ENCODE measurements at regions not wholly inside any gene's neighbourhood (a gene's known extent, or its start where the extent isn't known, plus 50 kb on each side); places are given as distances from the start of the nearest gene placed in this dataset.

- no peak for DNase-seq
- Histone ChIP-seq H3K18ac (ENCODE audit: low read length) (no peak overlapping the region), H2BK5ac (ENCODE audit: low read length) (no peak overlapping the region), H3K23ac (ENCODE audit: low read length) (no peak overlapping the region), H2BK120ac (ENCODE audit: low read depth, low read length) (no peak overlapping the region), H3K4me3 (ENCODE audit: low read length) (no peak overlapping the region), H3K9ac (ENCODE audit: low read length) (no peak overlapping the region), H2BK15ac (replicated peaks; ENCODE audit: low read depth) (no peak overlapping the region), H3K4me1 (ENCODE audit: control insufficient read depth, low read depth, low read length) (no peaks in the 10 kb centered on the region), H3K79me2 (ENCODE audit: control insufficient read depth, insufficient read depth, low read length) (no peaks in the 10 kb centered on the region), H3K27me3 (ENCODE audit: insufficient read depth, low read length, poor library complexity) (no peaks in the 10 kb centered on the region), H2AK5ac (ENCODE audit: low read length) (no peak overlapping the region), H3K4ac (ENCODE audit: low read depth, low read length) (no peak overlapping the region), H4K5ac (ENCODE audit: low read length) (no peak overlapping the region), H3K27ac (ENCODE audit: low read depth, low read length) (no peak overlapping the region), H3K79me1 (ENCODE audit: low read length) (no peaks in the 10 kb centered on the region), H3K36me3 (ENCODE audit: control insufficient read depth, insufficient read depth, low read length) (no peaks in the 10 kb centered on the region), H3K4me2 (ENCODE audit: low read length) (no peak overlapping the region), H4K8ac (ENCODE audit: low read depth, low read length) (no peak overlapping the region), H3K56ac (ENCODE audit: low read length) (no peak overlapping the region)
Observed at GRCh38 chr2:181152226-181152625, 171.8 kb downstream of the UBE2E3 start.

GRCh38 chr2:181152701-181153100 is 172.3 kb downstream of the UBE2E3 start:
- Histone ChIP-seq H3K27ac (ENCODE audit: low read depth, low read length) (no peak overlapping the region), H4K8ac (ENCODE audit: low read depth, low read length) (no peak overlapping the region), H2BK120ac (ENCODE audit: low read depth, low read length) (no peak overlapping the region), H2BK15ac (replicated peaks; ENCODE audit: low read depth) (no peak overlapping the region), H3K79me2 (ENCODE audit: control insufficient read depth, insufficient read depth, low read length) (no peaks in the 10 kb centered on the region), H2BK5ac (ENCODE audit: low read length) (no peak overlapping the region), H3K18ac (ENCODE audit: low read length) (no peak overlapping the region), H3K27me3 (ENCODE audit: insufficient read depth, low read length, poor library complexity) (no peaks in the 10 kb centered on the region), H3K4me3 (ENCODE audit: low read length) (no peak overlapping the region), H3K23ac (ENCODE audit: low read length) (no peak overlapping the region), H4K5ac (ENCODE audit: low read length) (no peak overlapping the region), H3K4ac (ENCODE audit: low read depth, low read length) (no peak overlapping the region), H3K4me1 (ENCODE audit: control insufficient read depth, low read depth, low read length) (no peaks in the 10 kb centered on the region), H3K9ac (ENCODE audit: low read length) (no peak overlapping the region), H3K79me1 (ENCODE audit: low read length) (no peaks in the 10 kb centered on the region), H3K36me3 (ENCODE audit: control insufficient read depth, insufficient read depth, low read length) (no peaks in the 10 kb centered on the region), H3K56ac (ENCODE audit: low read length) (no peak overlapping the region), H3K4me2 (ENCODE audit: low read length) (no peak overlapping the region), H2AK5ac (ENCODE audit: low read length) (no peak overlapping the region)
- DNase-seq, result no peak
- WGBS (ENCODE audit: extremely low coverage, insufficient coverage, low lambda C conversion rate), result no CpG with 5 or more reads among the region's 2 CpGs

- Histone ChIP-seq H3K36me3 (ENCODE audit: control insufficient read depth, insufficient read depth, low read length) (no peaks in the 10 kb centered on the region), H3K4ac (ENCODE audit: low read depth, low read length) (no peak overlapping the region), H4K8ac (ENCODE audit: low read depth, low read length) (no peak overlapping the region), H2BK120ac (ENCODE audit: low read depth, low read length) (no peak overlapping the region), H2BK5ac (ENCODE audit: low read length) (no peak overlapping the region), H3K4me3 (ENCODE audit: low read length) (no peak overlapping the region), H3K4me2 (ENCODE audit: low read length) (no peak overlapping the region), H3K23ac (ENCODE audit: low read length) (no peak overlapping the region), H3K27ac (ENCODE audit: low read depth, low read length) (no peak overlapping the region), H3K27me3 (ENCODE audit: insufficient read depth, low read length, poor library complexity) (no peaks in the 10 kb centered on the region), H3K9ac (ENCODE audit: low read length) (no peak overlapping the region), H2AK5ac (ENCODE audit: low read length) (no peak overlapping the region), H3K18ac (ENCODE audit: low read length) (no peak overlapping the region), H2BK15ac (replicated peaks; ENCODE audit: low read depth) (no peak overlapping the region), H4K5ac (ENCODE audit: low read length) (no peak overlapping the region), H3K79me2 (ENCODE audit: control insufficient read depth, insufficient read depth, low read length) (no peaks in the 10 kb centered on the region), H3K56ac (ENCODE audit: low read length) (no peak overlapping the region), H3K4me1 (ENCODE audit: control insufficient read depth, low read depth, low read length) (no peaks in the 10 kb centered on the region), H3K79me1 (ENCODE audit: low read length) (no peaks in the 10 kb centered on the region)
- DNase-seq, result no peak
- WGBS (ENCODE audit: extremely low coverage, insufficient coverage, low lambda C conversion rate), result no CpG with 5 or more reads among the region's 1 CpG
Observed at GRCh38 chr2:181153886-181154285, 173.5 kb downstream of the UBE2E3 start.

GRCh38 chr2:181157326-181157725 is 176.9 kb downstream of the UBE2E3 start:
- Histone ChIP-seq H3K4ac (ENCODE audit: low read depth, low read length) (no peak overlapping the region), H3K27me3 (ENCODE audit: insufficient read depth, low read length, poor library complexity) (no peaks in the 10 kb centered on the region), H2BK15ac (replicated peaks; ENCODE audit: low read depth) (no peak overlapping the region), H3K4me1 (ENCODE audit: control insufficient read depth, low read depth, low read length) (no peaks in the 10 kb centered on the region), H3K56ac (ENCODE audit: low read length) (no peak overlapping the region), H2AK5ac (ENCODE audit: low read length) (no peak overlapping the region), H3K4me2 (ENCODE audit: low read length) (no peak overlapping the region), H4K5ac (ENCODE audit: low read length) (no peak overlapping the region), H2BK5ac (ENCODE audit: low read length) (no peak overlapping the region), H3K18ac (ENCODE audit: low read length) (no peak overlapping the region), H3K79me1 (ENCODE audit: low read length) (no peaks in the 10 kb centered on the region), H3K27ac (ENCODE audit: low read depth, low read length) (no peak overlapping the region), H4K8ac (ENCODE audit: low read depth, low read length) (no peak overlapping the region), H3K36me3 (ENCODE audit: control insufficient read depth, insufficient read depth, low read length) (no peaks in the 10 kb centered on the region), H2BK120ac (ENCODE audit: low read depth, low read length) (no peak overlapping the region), H3K79me2 (ENCODE audit: control insufficient read depth, insufficient read depth, low read length) (no peaks in the 10 kb centered on the region), H3K23ac (ENCODE audit: low read length) (no peak overlapping the region), H3K9ac (ENCODE audit: low read length) (no peak overlapping the region), H3K4me3 (ENCODE audit: low read length) (no peak overlapping the region)
- DNase-seq, result no peak
- no CpG with 5 or more reads among the region's 4 CpGs for WGBS (ENCODE audit: extremely low coverage, insufficient coverage, low lambda C conversion rate)

GRCh38 chr2:181158427-181158826 is 178.0 kb downstream of the UBE2E3 start:
- no peaks in the 10 kb centered on the region for H3K79me1 ChIP-seq (ENCODE audit: low read length)
- H3K56ac ChIP-seq (ENCODE audit: low read length), result no peak overlapping the region
- H3K9ac ChIP-seq (ENCODE audit: low read length), result no peak overlapping the region
- H3K4me2 ChIP-seq (ENCODE audit: low read length), result no peak overlapping the region
- no peak overlapping the region for H2BK15ac ChIP-seq (replicated peaks; ENCODE audit: low read depth)
- no peak for DNase-seq
- no peak overlapping the region for H4K5ac ChIP-seq (ENCODE audit: low read length)
- no peak overlapping the region for H3K23ac ChIP-seq (ENCODE audit: low read length)
- no peak overlapping the region for H2BK5ac ChIP-seq (ENCODE audit: low read length)
- no peak overlapping the region for H3K4me3 ChIP-seq (ENCODE audit: low read length)
- no peak overlapping the region for H3K27ac ChIP-seq (ENCODE audit: low read depth, low read length)
- H3K79me2 ChIP-seq (ENCODE audit: control insufficient read depth, insufficient read depth, low read length), result no peaks in the 10 kb centered on the region
- H3K27me3 ChIP-seq (ENCODE audit: insufficient read depth, low read length, poor library complexity), result no peaks in the 10 kb centered on the region
- no peaks in the 10 kb centered on the region for H3K36me3 ChIP-seq (ENCODE audit: control insufficient read depth, insufficient read depth, low read length)
- H3K4me1 ChIP-seq (ENCODE audit: control insufficient read depth, low read depth, low read length), result no peaks in the 10 kb centered on the region
- H2BK120ac ChIP-seq (ENCODE audit: low read depth, low read length), result no peak overlapping the region
- WGBS (ENCODE audit: extremely low coverage, insufficient coverage, low lambda C conversion rate), result no CpG with 5 or more reads among the region's 1 CpG
- no peak overlapping the region for H4K8ac ChIP-seq (ENCODE audit: low read depth, low read length)
- no peak overlapping the region for H2AK5ac ChIP-seq (ENCODE audit: low read length)
- no peak overlapping the region for H3K4ac ChIP-seq (ENCODE audit: low read depth, low read length)
- no peak overlapping the region for H3K18ac ChIP-seq (ENCODE audit: low read length)

- Histone ChIP-seq H3K4me3 (ENCODE audit: low read length) (no peak overlapping the region), H2AK5ac (ENCODE audit: low read length) (no peak overlapping the region), H3K9ac (ENCODE audit: low read length) (no peak overlapping the region), H2BK15ac (replicated peaks; ENCODE audit: low read depth) (no peak overlapping the region), H3K4ac (ENCODE audit: low read depth, low read length) (no peak overlapping the region), H4K8ac (ENCODE audit: low read depth, low read length) (no peak overlapping the region), H2BK5ac (ENCODE audit: low read length) (no peak overlapping the region), H3K79me2 (ENCODE audit: control insufficient read depth, insufficient read depth, low read length) (no peaks in the 10 kb centered on the region), H3K79me1 (ENCODE audit: low read length) (no peaks in the 10 kb centered on the region), H3K18ac (ENCODE audit: low read length) (no peak overlapping the region), H3K23ac (ENCODE audit: low read length) (no peak overlapping the region), H3K4me2 (ENCODE audit: low read length) (no peak overlapping the region), H3K27ac (ENCODE audit: low read depth, low read length) (no peak overlapping the region), H3K36me3 (ENCODE audit: control insufficient read depth, insufficient read depth, low read length) (no peaks in the 10 kb centered on the region), H3K56ac (ENCODE audit: low read length) (no peak overlapping the region), H2BK120ac (ENCODE audit: low read depth, low read length) (no peak overlapping the region), H3K4me1 (ENCODE audit: control insufficient read depth, low read depth, low read length) (no peaks in the 10 kb centered on the region), H4K5ac (ENCODE audit: low read length) (no peak overlapping the region), H3K27me3 (ENCODE audit: insufficient read depth, low read length, poor library complexity) (no peaks in the 10 kb centered on the region)
- no CpG with 5 or more reads among the region's 1 CpG for WGBS (ENCODE audit: extremely low coverage, insufficient coverage, low lambda C conversion rate)
- no peak for DNase-seq
Observed at GRCh38 chr2:181161615-181162014, 181.2 kb downstream of the UBE2E3 start.
